NCI-H2171 (cell line): ENCODE measurements at regions not wholly inside any gene's neighbourhood (a gene's known extent, or its start where the extent isn't known, plus 50 kb on each side); places are given as distances from the start of the nearest gene placed in this dataset.
"Not testable (repeated sequence)": the region's sequence is repeated elsewhere in the genome, so short reads cannot be mapped to it uniquely, and the experiment has no call there.

ENCODE experiments used
- DNase-seq: peaks from one replicate; lab custom pipeline; 2025; lab: John Stamatoyannopoulos, UW

DNA sequence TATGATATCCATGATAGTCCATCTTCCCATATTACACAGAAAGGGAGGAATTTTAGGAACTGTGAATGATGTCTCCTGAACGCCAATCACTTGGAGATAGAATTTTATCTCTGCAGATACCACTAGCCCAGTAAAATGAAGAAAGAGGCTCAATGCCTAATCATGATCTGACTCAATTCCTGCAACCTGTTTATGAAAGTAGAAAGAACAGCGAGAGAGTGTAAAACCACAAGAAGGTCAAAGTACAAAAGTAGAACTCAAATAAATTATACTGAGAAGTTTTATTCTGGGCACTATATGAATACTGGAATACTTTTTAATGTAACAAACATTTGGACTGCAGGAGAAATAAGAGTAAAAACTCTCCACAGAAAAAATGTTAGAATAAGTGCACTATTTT, 892.1 kb upstream of the DDX18 start:
- DNase-seq, result no peak

DNA sequence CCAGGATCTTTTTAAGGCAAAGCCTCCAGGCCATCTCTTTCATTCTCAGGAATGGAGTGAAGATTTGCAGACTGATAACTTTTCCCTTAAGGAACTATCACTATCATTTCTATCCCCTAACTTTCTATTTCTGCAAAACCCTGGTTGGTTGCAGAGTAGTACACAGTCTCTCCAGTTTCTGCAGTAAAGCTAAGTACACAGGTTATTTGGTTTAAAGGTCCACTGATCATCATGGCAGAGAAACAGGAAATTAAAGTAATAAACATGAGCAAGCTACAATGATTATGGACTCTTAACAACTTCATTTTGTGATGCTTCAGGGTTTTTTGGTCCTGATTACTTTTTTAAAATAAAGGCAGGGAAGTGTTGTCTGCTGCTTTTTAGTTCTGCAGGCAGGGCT, 890.0 kb upstream of the DDX18 start:
- DNase-seq, result no peak

DNA sequence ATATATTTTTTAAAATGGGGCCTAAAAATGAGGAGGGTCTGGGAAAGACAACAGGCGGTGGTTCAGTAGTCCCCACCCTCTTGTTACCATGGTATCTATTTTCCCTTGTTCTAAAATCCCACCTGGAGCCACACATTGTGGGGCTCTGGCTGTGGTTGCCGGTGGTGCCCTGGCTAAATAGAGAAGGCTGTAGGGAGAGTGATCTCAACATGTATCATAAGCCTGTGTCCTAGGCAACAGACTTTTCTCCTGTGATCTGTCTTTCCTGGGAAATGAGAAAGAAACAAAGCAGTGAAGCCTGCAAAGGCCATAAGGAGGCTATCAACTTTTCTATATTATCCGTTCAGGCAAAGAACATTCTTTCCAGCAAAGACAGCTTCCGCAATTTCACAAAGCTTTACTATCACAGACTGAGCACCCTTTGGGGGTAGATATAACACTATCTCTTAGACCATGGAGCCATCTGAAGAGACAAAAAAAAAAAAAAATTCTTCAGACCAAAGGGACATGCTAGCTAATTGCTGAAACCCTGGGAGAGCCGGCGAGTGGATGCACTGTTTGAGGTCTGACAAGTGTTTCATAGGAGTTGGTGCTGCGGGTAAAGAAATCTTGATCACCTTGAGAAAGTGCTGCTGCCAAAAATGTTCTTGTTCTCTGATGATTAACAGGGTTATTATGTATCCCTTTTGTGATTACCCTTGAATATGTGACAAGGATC, 879.2 kb upstream of the DDX18 start:
- no peak for DNase-seq

DNA sequence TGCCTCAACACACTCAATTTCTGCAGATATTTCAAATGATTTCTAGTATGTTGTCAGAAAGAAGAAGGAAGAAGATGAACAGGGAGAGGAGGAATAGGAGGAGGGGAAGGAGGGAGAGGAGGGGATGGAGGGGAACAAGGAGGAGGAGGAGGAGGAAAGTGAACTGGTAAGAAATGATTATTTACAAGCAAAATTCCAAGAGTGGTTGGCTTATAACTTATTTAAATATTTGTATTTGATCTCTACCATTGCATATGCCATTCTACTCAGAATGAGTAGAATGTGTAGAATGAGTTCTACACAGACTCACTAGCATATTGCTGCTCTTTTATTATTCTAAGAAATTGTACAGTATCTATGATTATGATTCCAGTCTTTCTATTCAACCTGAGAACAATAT, 866.2 kb upstream of the DDX18 start:
- no peak for DNase-seq

DNA sequence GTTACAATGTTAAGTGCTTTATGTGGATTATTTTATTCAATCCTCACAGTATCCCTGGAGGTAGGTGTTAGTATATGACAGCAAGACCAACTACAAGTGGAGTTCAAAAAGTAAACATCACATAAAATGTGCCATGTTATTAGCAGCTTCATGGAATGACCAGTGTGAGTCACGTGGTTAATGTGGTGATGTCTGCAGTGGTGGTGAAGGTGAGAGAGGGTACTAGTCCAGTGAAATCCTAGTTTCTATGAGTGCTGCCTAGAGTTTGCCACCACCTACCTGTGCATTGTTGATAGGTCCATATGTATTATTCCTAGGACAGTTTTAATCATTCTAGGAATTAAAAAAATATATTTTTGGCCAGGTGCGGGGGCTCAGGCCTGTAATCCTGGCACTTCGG, 865.2 kb upstream of the DDX18 start:
- DNase-seq, result no peak

DNA sequence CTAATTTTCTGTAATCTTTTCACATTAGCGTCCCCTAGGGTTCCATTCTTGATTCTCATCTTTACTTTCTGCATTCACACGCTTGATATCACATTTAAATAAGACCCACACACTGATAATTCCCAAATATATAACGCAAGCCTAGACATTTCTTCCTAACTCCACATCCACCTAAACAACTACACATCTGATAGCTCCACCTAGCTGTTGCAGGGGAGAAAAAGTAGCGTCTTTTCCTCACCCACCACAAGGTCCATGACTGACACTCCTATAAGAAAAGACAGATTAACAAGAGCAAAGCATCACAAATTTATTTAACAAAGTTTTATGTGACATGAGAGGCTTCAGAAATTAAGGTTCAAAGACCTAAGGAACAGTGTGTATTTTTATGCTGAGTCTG, 862.2 kb upstream of the DDX18 start:
- DNase-seq, result no peak

DNA sequence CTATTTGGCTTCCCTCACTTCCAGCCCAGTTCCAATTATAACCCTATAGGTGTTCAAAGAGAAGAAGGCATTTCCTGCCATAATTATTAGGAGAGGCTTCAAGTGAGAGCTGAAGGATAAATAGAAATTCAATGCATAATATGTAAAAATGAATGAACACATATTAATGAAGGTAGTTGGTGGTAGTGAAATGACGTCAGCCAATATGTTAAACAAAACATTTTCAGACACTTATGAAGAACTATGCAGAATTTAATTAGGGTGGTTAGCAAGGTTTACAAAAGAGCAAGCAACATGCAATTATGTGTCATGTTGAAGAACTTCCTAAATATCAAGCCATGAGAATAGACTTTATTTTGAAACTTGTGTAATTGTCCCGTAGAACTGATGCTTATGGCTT, 858.8 kb upstream of the DDX18 start:
- no peak for DNase-seq

DNA sequence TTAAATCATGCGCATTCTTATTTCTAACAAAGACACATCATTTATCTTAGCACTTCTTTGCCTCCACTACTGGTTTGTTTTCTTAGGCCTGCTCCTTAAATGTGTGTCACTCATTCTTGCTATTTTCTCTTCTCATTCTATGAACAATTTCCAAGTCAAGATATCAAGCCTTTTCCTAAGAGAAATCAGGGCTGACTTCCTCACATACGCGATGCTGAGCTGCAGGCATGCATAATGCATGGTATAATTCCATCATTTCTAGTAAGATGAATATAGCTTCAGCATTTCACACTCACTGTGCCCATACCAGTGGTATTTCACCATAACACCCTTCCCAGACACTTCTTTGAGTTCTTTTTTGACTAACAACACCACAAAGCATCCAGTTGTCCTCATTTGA, 838.9 kb upstream of the DDX18 start:
- DNase-seq, result no peak

DNA sequence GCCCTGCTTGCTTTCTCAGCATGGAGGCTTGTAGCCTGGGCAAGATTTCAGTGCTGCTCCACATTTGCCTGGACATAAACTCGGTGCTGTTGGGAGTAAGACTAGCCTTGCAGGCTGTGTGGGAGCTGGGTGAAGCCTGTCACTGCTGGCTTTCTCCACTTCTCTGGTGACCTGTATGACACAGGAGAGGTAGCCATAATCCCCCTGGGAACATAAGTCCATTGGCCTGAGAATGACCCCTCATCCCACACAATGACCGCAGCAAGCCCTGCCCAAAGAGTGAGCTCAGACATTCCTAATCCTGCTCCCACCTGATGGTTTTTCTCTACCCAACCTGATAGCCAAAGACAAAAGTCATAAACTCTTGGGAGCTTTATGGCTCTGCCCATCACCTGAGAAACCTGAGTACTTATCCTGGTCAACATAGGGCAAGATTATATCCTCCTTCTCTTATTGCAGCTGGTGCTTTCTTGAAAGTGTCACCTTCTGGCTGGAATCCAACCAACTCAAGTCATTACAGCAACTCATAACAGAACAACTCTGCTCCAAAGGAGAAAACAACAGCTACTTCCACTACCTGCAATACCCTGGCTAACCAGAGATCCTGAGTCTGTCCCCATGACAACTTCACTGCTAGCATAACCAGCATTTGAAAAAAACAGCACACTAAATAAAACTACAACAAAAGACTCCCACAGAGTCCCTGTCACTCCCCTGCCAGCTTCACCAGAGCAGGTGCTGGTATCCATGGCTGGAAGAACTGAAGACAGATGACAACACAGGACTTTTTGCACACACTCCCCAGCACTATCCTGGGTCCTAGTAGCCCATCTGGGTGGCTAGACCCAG, 834.4 kb upstream of the DDX18 start:
- no peak for DNase-seq

DNA sequence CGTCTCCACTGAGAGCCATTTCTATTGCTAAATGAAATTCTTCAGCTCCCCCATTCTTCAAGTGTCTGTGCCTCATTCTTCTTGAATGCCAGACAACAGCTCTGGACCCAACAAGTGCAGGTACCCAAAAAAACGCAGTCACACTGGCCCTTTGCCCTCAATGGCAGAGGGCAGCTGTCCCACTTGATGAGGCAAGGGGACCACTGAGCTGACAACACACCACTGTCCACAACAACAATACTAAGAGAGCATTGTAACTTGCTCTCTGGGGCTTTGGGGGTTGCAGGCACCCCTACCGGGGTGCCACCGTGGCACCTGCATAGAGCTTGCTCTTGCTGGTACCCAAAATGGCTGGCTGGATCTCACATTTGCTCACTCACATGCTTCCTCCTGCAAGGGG, 827.0 kb upstream of the DDX18 start:
- no peak for DNase-seq

DNA sequence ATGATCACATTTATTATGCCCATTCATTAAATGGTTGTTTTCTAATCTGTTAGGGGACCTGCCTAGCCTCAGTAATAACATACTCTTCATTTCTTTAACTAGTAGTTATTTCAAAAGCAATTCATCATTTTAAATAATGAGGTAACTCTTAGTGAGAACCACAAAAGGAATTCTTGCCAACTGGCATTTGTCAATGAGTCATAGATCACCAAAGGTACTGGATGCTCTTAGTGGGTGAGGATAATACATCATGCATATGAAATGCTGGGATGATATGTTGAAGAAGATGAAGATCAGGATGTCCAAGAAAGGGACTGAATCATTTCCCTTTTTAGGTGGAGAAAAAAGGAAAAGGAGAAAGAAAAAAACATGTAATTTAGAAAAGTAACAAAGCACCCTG, 826.2 kb upstream of the DDX18 start:
- no peak for DNase-seq

DNA sequence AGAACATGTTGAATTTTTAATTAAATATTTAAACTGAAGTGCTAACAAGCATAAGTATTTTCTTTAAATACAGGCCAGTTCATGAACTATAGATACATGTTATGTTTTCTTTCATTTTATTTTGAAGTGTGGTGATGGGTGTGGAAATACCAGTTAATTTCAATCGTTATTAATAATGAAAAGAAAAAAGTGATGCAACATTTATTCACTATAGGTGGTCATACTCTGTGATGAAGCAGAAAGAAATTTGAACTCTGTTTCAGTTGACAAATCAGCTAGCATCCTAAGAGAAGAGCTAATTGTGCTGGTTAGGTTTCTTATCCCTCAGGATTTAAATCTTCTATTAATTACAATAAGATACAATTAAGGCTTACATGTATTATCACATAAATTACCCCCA, 795.1 kb upstream of the DDX18 start:
- no peak for DNase-seq

DNA sequence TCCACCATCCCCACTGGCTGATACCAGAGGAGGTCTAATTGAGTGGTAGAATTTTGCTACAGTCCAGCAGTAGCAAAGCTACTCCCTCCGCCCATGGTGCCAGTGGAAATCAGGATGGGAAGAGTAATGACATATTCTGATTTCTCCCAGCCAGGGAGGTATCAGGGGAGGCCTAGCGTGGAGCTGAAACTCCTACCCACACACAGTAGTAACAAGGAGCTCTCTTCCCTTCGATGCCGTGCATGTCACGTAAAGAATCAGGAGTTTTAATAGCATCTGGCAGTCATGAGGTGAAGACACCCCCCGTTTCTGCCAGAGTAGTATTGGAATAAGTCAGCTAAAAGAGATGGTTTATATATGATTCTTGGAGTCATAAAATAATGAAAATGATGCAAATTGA, 786.8 kb upstream of the DDX18 start:
- no peak for DNase-seq

DNA sequence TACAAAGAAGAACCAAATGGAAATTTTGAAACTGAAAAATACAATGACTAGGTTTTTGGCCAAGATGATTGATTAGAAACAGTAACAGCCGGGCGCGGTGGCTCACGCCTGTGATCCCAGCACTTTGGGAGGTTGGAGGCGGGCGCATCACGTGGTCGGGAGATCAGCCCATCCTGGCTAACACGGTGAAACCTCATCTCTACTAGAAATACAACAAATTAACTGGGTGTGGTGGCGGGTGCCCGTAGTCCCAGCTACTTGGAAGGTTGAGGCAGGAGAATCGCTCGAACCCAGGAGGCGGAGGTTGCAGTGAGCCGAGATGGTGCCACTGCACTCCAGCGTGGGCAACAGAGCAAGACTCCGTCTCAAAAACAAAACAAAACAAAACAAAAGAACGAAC, 785.8 kb upstream of the DDX18 start:
- DNase-seq, result not testable (repeated sequence)

DNA sequence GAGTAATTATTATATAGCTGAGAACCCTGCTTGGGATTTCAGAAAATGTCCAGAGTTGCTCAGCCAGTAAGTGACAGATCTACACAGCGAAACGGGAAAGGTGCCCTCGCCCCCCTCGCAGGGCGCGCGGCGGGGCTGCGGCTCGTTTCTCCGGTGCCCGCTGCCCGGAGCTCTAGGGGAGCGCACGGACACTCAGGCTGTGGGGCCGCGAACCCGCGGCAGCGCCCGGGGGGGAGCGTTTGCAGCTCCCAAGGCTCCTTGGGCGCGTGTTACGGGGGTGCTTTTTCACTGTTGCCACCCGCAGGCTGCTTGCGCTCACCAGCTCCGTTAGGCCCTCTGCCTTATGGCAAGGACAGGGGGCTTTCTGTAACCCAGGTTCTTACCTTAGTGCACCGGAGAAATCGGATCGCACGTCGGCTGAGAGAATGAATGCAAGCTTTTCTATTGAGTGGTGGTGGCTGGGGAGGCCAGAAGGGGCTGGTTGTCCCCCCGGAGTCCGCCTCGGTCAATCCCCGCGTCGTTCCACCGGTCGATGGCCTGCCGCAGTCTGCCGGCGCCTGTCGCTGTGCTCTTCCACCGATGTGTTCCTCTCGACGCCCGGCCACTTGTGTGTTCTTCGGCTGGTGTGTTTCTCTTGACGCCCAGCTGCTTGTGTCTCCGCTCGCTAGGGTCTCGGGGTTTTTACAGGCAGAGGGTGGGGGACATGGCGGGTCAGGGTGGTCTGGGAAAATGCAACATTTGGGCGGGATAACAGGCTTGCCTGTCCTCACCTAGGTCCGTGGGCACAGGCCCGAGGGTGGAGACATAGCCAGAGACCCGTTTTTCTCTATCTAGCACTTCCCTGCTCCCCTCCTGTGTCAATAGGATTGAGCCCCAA, 758.8 kb upstream of the DDX18 start:
- no peak for DNase-seq

DNA sequence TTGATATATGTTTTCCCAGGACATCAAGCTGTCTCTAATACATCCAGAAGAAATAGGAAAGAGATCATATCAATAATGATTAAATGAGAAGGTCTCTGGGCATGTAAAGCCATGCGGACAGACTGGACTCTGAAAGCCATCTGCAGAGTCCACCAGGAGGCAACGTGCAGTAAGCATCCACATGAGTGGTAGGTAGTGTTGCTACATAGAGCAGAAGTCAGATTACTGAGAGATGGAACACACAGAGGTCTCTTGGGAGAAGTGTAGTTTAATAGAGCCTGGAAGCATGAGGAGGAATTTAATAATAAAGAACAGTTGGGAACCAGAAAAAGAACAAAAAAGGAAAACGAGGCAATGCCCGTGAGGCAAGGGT, 758.1 kb upstream of the DDX18 start:
- no peak for DNase-seq

DNA sequence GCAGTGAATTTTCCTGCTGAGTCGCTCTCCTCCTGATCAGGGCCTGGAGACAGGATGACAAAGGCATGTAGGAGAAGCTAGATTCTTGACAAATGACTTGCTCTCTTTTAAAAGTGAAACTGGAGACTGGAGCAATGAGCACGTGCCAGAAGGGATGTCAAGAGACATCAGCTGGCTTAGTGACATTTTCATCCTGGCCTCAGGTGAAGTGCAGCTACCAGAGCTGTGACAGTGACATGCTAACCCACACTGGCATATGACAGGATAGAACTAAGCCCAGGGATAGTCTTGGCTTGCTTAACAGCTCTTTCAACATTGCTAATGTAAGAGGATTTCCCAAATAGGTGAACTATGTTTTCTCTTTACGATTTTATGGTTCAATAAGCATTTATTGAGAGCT, 757.5 kb upstream of the DDX18 start:
- no peak for DNase-seq

DNA sequence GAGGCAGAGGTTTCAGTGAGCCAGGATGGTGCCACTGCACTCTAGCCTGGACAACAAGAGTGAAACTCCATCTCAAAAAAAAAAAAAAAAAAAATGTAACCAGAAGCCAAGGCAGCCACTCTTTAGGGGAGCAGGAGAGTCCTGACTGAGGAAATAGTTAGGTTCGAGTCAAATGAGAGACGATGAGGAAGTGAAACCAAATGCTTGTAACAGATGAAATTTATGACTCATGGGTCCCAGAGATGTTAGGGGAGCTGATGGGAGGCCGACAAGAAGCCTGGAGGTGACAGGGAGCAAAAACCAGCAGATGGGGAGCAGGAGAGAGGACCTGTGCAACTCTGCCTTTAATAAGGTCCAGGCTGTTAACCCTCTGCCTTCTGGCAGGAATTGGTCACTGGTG, 756.1 kb upstream of the DDX18 start:
- no peak for DNase-seq

DNA sequence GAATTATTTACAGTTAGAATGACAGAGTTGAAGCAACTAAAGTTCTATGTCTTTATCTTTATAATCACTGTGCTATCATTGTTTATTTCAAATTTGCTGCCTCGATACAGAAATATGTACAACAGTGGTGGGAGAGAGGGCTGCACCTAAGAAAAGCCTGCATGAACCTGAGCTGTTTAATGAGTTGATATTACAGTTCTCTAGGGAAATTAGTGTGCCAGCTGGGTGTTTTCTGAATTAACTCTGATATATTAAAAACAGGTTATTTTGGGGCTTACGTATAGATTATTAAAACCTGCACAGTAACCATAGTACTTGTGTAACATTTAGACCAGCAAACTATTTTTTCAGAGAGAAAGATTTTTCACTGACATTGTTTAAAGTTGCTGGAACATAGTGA, 750.5 kb upstream of the DDX18 start:
- DNase-seq, result no peak

DNA sequence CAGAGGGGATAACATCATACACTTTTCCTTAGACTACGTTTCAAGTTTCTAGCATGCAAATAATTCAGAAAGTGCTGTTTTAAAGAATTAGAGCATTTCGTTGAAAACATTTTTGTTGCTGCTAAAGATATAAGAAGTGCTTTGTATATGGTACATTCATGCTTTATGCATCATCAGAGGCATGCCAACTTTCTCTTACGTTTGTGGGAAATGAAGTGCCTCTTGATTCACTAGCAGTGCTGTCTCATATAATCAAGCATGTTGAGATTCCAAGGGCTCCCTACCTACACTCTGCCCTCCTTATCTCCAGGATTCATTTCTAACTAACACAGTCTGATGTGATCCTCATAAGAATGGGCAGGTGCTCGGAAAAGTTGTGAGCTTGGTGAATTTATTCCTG, 748.6 kb upstream of the DDX18 start:
- DNase-seq, result no peak

DNA sequence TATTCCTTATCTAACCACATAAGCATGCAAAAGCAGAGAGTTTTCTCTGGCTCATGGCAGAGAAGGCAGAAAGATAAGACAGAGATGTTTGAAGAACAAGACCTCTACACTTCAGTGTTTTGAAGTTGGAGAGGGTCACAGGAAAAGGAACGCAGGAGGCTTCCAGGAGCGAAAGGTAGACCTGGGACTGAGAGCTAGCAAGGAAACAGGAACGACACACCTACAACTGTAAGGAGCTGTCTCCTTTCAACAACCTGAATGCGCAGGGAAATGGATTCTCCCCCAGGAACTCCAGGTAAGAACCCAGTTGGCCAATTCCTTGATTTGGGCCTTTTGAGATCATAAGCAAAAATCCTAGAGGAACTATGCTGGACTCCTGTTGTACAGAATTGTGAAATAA, 746.6 kb upstream of the DDX18 start:
- DNase-seq, result no peak

DNA sequence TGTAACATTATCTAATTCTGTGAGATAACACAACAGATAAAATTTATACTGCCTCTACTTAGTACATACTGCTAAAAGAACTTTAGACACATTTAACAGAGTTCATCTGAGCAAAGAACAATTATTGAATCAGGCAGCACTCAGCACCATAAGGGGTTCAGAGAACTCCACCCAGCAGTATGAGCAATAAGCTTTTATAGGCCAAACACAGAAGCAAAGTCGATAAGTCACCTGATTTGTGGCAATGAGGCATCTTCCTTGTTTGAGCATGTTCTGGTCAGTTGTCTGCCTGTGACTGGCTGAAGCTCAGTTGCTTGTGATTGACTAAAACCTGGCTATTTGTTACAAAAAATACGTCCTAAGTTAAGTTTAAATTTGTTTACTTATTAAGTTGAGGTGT, 746.1 kb upstream of the DDX18 start:
- no peak for DNase-seq

DNA sequence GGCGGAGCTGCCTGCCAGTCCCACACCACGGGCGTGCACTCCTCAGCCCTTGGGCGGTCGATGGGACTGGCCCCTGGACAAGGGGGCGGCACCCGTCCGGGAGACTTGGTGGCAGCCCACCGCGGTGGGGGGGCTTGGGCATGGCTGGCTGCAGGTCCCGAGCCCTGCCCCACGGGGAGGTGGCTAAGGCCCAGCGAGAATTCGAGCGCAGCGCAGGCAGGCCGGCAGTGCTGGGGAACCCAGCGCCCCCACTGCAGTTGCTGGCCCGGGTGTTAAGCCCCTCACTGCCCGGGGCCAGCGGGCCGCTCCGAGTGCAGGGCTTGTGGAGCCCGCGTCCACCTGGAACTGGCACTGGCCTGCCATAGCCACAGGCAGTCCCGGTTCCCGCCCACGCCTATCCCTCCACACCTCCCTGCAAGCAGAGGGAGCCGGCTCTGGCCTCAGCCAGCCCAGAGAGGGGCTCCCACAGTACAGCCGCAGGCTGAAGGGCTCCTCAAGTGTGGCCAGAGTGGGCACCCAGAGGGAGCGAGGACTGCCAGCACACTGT, 742.9 kb upstream of the DDX18 start:
- DNase-seq, result no peak
